ENCODE measurements at regions not wholly inside any gene's neighbourhood (a gene's known extent, or its start where the extent isn't known, plus 50 kb on each side); places are given as distances from the start of the nearest gene placed in this dataset.

- Histone ChIP-seq H3K27me3 (0 out of 2 replicates have a peak, but pooled peaks cover 3% of the 10 kb centered on the region), H3K27ac (no peak overlapping the region), H3K9me3 (replicated peaks) (no peaks in the 10 kb centered on the region), H3K4me3 (no peak overlapping the region), H3K4me1 (peaks cover 3% of the 10 kb centered on the region; the same call in 1 of the 2 replicates), H3K36me3 (no peaks in the 10 kb centered on the region)
- DNase-seq = no peak
Observed at GRCh38 chr1:221636096-221636495, 105.8 kb downstream of the DUSP10 start.

DNA sequence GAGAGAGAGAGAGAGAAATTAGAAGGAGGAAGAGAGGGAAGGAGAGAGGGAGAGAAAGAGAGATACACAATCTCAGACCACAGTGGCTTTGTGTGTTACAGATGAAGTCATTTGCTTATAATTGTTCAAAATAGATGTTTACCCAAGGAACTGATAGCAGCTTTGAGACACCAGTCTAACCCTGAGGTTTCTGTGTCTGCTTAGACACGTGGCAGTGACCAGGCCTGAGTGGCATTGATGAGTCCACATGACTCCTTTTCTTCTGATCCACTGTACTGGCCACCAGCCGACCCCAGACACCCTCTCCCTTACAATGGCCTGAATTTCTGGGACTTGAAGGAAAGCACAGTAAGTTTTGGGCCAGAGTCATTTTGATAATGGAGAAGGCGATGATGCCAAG, 104.9 kb downstream of the DUSP10 start:
- Histone ChIP-seq H3K27me3 (0 out of 2 replicates have a peak, but pooled peaks cover 3% of the 10 kb centered on the region), H3K9me3 (replicated peaks) (no peaks in the 10 kb centered on the region), H3K4me3 (no peak overlapping the region), H3K36me3 (no peaks in the 10 kb centered on the region), H3K27ac (no peak overlapping the region), H3K4me1 (peaks cover 3% of the 10 kb centered on the region; the same call in 1 of the 2 replicates)
- no peak for DNase-seq

- Histone ChIP-seq H3K27ac (no peak overlapping the region), H3K36me3 (no peaks in the 10 kb centered on the region), H3K4me1 (peaks cover 3% of the 10 kb centered on the region; the same call in 1 of the 2 replicates), H3K4me3 (no peak overlapping the region), H3K9me3 (replicated peaks) (no peaks in the 10 kb centered on the region), H3K27me3 (0 out of 2 replicates have a peak, but pooled peaks cover 3% of the 10 kb centered on the region)
- DNase-seq = peak; percentile 13 to 58
Observed at GRCh38 chr1:221637641-221638041, 104.2 kb downstream of the DUSP10 start.

DNA sequence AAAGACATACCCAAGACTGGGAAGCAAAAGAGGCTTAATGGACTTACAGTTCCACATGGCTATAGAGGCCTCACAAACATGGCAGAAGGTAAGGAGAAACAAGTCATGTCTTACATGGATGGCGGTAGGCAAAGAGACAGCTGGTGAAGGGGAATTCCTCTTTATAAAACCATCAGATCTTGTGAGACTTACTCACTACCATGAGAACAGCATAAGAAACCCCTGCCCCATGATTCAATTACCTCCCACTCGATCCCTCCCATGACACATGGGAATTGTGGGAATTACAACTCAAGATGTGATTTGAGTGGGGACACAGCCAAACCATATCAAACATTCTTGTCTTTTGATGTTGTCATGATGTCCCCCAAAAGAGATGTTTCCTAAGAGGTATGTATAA, 103.3 kb downstream of the DUSP10 start:
- 0 out of 2 replicates have a peak, but pooled peaks cover 3% of the 10 kb centered on the region for H3K27me3 ChIP-seq
- peaks cover 3% of the 10 kb centered on the region; the same call in 1 of the 2 replicates for H3K4me1 ChIP-seq
- DNase-seq = no peak
- H3K27ac ChIP-seq = no peak overlapping the region
- H3K36me3 ChIP-seq = no peaks in the 10 kb centered on the region
- H3K4me3 ChIP-seq = no peak overlapping the region
- H3K9me3 ChIP-seq (replicated peaks) = no peaks in the 10 kb centered on the region

- Histone ChIP-seq H3K4me3 (no peak overlapping the region), H3K27me3 (0 out of 2 replicates have a peak, but pooled peaks cover 3% of the 10 kb centered on the region), H3K27ac (no peak overlapping the region)
Observed at GRCh38 chr1:221641811-221642210, 100.1 kb downstream of the DUSP10 start.

DNA sequence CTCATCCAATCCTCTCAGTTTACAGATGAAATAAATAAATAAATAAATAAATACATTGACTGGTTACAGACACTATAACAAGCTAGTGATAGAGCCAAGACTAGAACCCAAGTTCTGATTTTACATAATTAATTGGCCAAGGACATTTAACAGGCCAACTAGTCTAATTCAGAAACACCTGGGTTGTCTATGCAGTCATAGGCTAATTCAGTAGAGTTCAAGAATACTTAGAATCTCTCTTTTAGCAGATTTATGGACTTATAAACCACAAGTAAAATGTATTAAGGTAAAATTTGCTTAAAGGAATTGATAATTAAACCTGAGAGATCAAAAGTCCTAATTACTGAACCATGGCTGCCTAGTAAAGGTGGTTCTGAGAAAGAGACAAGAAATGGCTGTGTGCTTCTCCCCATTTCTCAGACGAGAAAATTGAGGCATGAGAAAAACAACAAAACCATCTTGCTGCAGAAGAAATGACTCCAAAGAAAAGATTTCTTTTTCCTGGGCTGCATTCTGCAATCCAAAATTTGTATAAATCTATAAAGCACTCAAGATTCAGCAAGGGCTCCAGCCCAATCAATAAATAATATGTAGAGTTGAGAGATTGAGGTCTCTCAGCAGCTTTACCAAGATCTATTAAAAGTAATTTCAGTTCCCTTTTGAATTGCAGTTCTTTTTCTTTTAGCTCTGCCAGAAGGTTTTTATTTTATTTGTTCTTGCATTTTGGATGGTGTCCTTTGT, 98.3 kb downstream of the DUSP10 start:
- H3K27me3 ChIP-seq = 0 out of 2 replicates have a peak, but pooled peaks cover 3% of the 10 kb centered on the region
- H3K4me1 ChIP-seq = no peaks in the 10 kb centered on the region
- H3K36me3 ChIP-seq = no peaks in the 10 kb centered on the region
- no peak overlapping the region for H3K27ac ChIP-seq
- no peaks in the 10 kb centered on the region for H3K9me3 ChIP-seq (replicated peaks)
- no peak overlapping the region for H3K4me3 ChIP-seq
- no peak for DNase-seq

More at GRCh38 chr1:221641811-221642210, 100.1 kb downstream of the DUSP10 start:
- Histone ChIP-seq H3K9me3 (replicated peaks) (no peaks in the 10 kb centered on the region), H3K36me3 (no peaks in the 10 kb centered on the region), H3K4me1 (peaks cover 3% of the 10 kb centered on the region; the same call in 1 of the 2 replicates)
- DNase-seq = no peak

DNA sequence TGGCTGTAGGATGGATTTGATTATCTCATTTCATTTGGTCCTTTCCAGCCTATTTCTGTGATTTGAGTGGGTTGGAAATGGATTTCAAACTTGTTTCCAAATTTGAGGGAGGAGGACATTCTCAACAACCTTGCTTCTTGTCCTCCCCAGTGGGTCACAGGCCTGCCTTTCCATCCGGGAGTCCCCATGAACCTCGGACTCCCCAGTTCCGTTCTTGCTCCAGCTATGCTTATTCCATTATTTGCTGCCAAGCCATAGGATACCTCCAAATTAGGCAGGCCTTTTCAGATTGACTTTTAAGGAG, 97.8 kb downstream of the DUSP10 start:
- Histone ChIP-seq H3K9me3 (replicated peaks) (no peaks in the 10 kb centered on the region), H3K4me3 (no peak overlapping the region), H3K27me3 (0 out of 2 replicates have a peak, but pooled peaks cover 3% of the 10 kb centered on the region), H3K27ac (no peak overlapping the region), H3K36me3 (no peaks in the 10 kb centered on the region), H3K4me1 (no peaks in the 10 kb centered on the region)
- DNase-seq = no peak

DNA sequence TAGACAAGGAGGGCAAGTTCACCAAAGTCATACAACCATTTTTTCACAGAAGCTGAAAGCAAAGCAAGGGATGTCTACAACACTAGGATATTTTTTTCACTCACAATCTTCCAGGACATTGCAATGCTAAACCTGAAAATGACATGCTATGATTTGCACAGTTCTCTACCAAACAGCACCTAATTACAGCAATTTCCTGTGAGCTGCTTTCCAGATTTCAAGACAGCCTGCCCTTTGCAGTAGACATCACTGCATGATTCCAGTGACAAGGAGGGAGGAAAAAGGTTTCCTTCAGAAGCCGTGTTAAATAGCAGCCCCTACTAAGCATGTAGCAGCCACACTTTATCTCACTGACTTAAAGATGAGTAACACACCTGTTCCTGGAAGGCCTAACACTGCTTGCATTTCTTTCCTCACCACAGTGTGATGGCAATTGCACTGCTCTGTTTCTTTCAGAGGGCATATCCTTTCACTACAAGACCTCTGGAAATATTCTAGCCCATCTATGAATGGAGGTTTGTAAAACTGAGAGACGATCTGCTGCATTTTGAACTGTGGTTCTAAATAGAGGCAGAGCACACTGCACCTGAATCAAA, 97.1 kb downstream of the DUSP10 start:
- Histone ChIP-seq H3K27ac (no peak overlapping the region), H3K36me3 (no peaks in the 10 kb centered on the region), H3K27me3 (0 out of 2 replicates have a peak, but pooled peaks cover 3% of the 10 kb centered on the region), H3K4me3 (no peak overlapping the region), H3K4me1 (no peaks in the 10 kb centered on the region), H3K9me3 (replicated peaks) (no peaks in the 10 kb centered on the region)
- DNase-seq = no peak

GRCh38 chr1:221648201-221648600, 93.7 kb downstream of the DUSP10 start:
- Histone ChIP-seq H3K9me3 (replicated peaks) (no peaks in the 10 kb centered on the region), H3K27ac (no peak overlapping the region), H3K27me3 (no peaks in the 10 kb centered on the region), H3K4me3 (no peak overlapping the region), H3K4me1 (no peaks in the 10 kb centered on the region), H3K36me3 (no peaks in the 10 kb centered on the region)
- DNase-seq = no peak
